ENCODE measurements at regions not wholly inside any gene's neighbourhood (a gene's known extent, or its start where the extent isn't known, plus 50 kb on each side); places are given as distances from the start of the nearest gene placed in this dataset.

- TF ChIP-seq POLR2A (IDR thresholded peaks at IDR 0.05; ENCODE audit: low read length) (no peak), GATA1 (IDR thresholded peaks at IDR 0.05; ENCODE audit: low read depth, low read length) (no peak)
These were observed 174.8 kb upstream of the UBE2E2 start for GRCh38 chr3:23028294-23028693.

Data from erythroblast (primary cell).